ENCODE measurements at regions not wholly inside any gene's neighbourhood (a gene's known extent, or its start where the extent isn't known, plus 50 kb on each side); places are given as distances from the start of the nearest gene placed in this dataset.

- TF ChIP-seq POLR2A (IDR thresholded peaks at IDR 0.05; ENCODE audit: low read length) (no peak), GATA1 (IDR thresholded peaks at IDR 0.05; ENCODE audit: low read depth, low read length) (no peak)
Observed at GRCh38 chr6:7008451-7008988, 99.2 kb upstream of the RREB1 start.
